Activated B cell treated with CpG ODN at 0.5 μM for 24 hours (primary cell): ENCODE measurements at regions not wholly inside any gene's neighbourhood (a gene's known extent, or its start where the extent isn't known, plus 50 kb on each side); places are given as distances from the start of the nearest gene placed in this dataset.

Experiments
- ATAC-seq: fragments of 200-7000 bp; cut with Tn5 transposase; one replicate; pipeline ENCODE4 v1.10.0; 2021; ENCODE audit warnings: low read depth, mild to moderate bottlenecking, moderate library complexity
- CTCF ChIA-PET: fragments of 350-600 bp; sonication (Branson Sonifier 250); formaldehyde crosslinking; loops from one replicate; lab custom pipeline; 2021; ENCODE audit warnings: antibody characterized with exemption; lab: Charles Lee
- POLR2A ChIA-PET: fragments of 350-600 bp; sonication (Branson Sonifier 250); formaldehyde crosslinking; loops from one replicate; lab custom pipeline; 2021; ENCODE audit warnings: antibody characterized with exemption; lab: Charles Lee
- DNase-seq: peaks from one replicate; pipeline ENCODE4 v3.0.0; 2022
- H3K27ac Mint-ChIP-seq: one replicate; pipeline ENCODE4 v1.8.0; 2020; ENCODE audit warnings: mixed read lengths
- H3K27me3 Mint-ChIP-seq: one replicate; pipeline ENCODE4 v1.8.0; 2021; ENCODE audit warnings: mixed read lengths
- H3K36me3 Mint-ChIP-seq: one replicate; pipeline ENCODE4 v1.8.0; 2021; ENCODE audit warnings: low read depth, mixed read lengths
- H3K4me1 Mint-ChIP-seq: one replicate; pipeline ENCODE4 v1.8.0; 2021; ENCODE audit warnings: mixed read lengths
- H3K4me3 Mint-ChIP-seq: one replicate; pipeline ENCODE4 v1.8.0; 2020; ENCODE audit warnings: mild to moderate bottlenecking, mixed read lengths
- H3K9me3 Mint-ChIP-seq: one replicate; pipeline ENCODE4 v1.8.0; 2020; ENCODE audit warnings: mixed read lengths
- intact Hi-C: fragments of 100-400 bp; cut with micrococcal nuclease; formaldehyde crosslinking; loops from one replicate; pipeline ENCODE4 v1.15.1; 2024
- TF ChIP-seq, protein P1 (sequence below): fragments of 200-600 bp; IDR thresholded peaks from one replicate; pipeline ENCODE4 v1.8.0; 2022; ENCODE audit warnings: antibody characterized with exemption, mild to moderate bottlenecking

DNA sequence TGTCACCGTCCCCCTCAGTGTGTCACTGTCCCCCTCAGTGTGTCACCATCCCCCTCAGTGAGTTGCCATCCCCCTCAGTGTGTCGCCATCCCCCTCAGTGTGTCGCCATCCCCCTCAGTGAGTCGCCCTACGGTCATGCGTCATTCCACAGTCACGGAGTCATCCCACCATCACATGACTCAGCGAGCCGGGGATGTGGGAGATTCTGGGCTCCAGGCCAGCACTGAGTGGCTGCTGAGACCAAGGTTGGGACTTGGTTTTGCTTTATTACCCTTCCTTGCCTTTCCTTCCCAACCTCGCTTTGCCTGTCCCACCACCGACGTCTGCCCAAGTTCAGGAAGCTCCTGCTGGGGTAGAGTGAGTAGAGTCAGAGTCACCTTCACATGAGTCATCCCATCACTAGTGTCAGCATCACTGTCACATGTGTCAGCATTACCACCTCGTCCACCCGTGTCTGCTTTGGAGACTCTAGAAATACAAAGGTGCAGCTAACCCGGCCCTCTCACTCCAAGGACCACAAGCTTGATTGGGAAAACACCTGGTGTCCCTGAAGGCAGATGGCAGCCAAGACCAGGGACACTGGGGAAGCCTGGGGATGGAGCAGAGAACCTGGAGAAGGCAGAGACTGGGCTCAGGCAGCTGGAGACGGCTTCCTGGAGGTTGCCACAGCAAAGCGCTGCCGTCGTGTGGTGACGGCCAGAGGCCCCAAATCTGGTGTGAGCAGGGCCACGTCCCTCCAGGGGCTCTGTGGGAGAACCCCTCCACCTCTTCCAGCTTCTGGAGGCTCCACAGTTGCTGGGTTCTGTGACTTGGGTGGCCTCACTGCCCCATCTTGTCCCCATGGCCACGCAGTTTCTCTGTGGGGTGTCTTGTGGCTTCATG is 485.2 kb upstream of the SALL3 start:
- peaks cover 8% of the 10 kb centered on the region for H3K9me3 Mint-ChIP-seq
- ChIA-PET POLR2A (no interaction called here), CTCF (no interaction called here)
- no peak for DNase-seq
- H3K27me3 Mint-ChIP-seq = no peaks in the 10 kb centered on the region
- no peak for ATAC-seq
- H3K4me1 Mint-ChIP-seq = no peaks in the 10 kb centered on the region
- no peaks in the 10 kb centered on the region for H3K36me3 Mint-ChIP-seq
- no peak overlapping the region for H3K4me3 Mint-ChIP-seq
- no peak overlapping the region for H3K27ac Mint-ChIP-seq
- intact Hi-C loops = no loop called here
- TF ChIP-seq, protein P1, sequence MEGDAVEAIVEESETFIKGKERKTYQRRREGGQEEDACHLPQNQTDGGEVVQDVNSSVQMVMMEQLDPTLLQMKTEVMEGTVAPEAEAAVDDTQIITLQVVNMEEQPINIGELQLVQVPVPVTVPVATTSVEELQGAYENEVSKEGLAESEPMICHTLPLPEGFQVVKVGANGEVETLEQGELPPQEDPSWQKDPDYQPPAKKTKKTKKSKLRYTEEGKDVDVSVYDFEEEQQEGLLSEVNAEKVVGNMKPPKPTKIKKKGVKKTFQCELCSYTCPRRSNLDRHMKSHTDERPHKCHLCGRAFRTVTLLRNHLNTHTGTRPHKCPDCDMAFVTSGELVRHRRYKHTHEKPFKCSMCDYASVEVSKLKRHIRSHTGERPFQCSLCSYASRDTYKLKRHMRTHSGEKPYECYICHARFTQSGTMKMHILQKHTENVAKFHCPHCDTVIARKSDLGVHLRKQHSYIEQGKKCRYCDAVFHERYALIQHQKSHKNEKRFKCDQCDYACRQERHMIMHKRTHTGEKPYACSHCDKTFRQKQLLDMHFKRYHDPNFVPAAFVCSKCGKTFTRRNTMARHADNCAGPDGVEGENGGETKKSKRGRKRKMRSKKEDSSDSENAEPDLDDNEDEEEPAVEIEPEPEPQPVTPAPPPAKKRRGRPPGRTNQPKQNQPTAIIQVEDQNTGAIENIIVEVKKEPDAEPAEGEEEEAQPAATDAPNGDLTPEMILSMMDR = no peak

GRCh38 chr18:78495550-78495949 is 484.1 kb upstream of the SALL3 start:
- Mint-ChIP-seq H3K9me3 (peaks cover 8% of the 10 kb centered on the region), H3K27ac (no peak overlapping the region), H3K4me1 (no peaks in the 10 kb centered on the region), H3K4me3 (no peak overlapping the region), H3K36me3 (no peaks in the 10 kb centered on the region), H3K27me3 (no peaks in the 10 kb centered on the region)
- DNase-seq = no peak
- intact Hi-C loops = no loop called here
- no peak for ATAC-seq
- POLR2A ChIA-PET = no interaction called here
- TF ChIP-seq, protein P1 = no peak
- CTCF ChIA-PET = no interaction called here

DNA sequence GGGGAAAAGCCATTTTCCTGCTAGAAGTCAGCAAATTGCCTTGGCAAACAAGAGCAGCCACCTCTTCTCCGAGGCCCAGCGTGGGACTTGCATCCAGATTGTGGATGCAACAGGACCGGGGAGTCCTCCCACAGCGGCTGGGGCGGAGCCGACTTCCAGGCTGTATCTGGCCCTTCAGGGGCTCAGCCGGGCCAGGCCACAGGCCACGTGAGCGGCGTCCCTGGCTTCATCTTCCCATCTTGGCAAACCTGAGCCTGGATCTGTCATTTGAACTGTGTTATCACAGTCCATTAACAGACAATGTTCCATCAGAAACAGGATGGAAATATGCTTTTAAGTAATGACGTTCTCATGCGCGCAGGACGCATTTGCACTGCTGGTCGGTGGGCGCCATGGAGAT is 483.5 kb upstream of the SALL3 start:
- no peak for ATAC-seq
- POLR2A ChIA-PET = no interaction called here
- H3K4me1 Mint-ChIP-seq = no peaks in the 10 kb centered on the region
- intact Hi-C loops = no loop called here
- TF ChIP-seq, protein P1 = no peak
- peaks cover 6% of the 10 kb centered on the region for H3K9me3 Mint-ChIP-seq
- no peaks in the 10 kb centered on the region for H3K36me3 Mint-ChIP-seq
- H3K27me3 Mint-ChIP-seq = no peaks in the 10 kb centered on the region
- CTCF ChIA-PET = no interaction called here
- no peak overlapping the region for H3K27ac Mint-ChIP-seq
- DNase-seq = no peak
- no peak overlapping the region for H3K4me3 Mint-ChIP-seq

DNA sequence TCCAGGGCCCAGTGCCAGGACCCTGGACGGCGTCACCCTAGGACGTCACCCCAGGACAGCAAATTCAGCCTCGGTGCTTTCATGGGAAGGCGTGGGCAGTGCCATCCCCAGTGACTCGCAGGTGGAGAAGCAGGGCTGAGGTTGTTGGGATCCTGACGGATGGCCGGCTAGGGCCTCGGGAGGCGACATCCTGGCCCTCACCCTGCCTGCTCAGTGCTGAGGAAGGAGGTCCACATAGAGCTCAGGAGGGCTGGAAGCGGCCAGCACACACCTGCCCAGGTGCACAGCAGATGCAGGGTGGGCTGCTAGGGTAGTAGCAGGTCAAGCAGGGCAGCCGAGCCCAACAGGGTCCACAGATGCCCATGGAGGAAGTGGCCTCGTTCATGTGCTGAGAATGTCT is 482.0 kb upstream of the SALL3 start:
- DNase-seq (no peak), ATAC-seq (no peak)
- Mint-ChIP-seq H3K9me3 (peaks cover 4% of the 10 kb centered on the region), H3K27me3 (no peaks in the 10 kb centered on the region), H3K4me1 (no peaks in the 10 kb centered on the region), H3K27ac (no peak overlapping the region), H3K4me3 (no peak overlapping the region), H3K36me3 (no peaks in the 10 kb centered on the region)
- ChIA-PET CTCF (no interaction called here), POLR2A (no interaction called here)
- intact Hi-C loops = no loop called here
- TF ChIP-seq, protein P1 = no peak

DNA sequence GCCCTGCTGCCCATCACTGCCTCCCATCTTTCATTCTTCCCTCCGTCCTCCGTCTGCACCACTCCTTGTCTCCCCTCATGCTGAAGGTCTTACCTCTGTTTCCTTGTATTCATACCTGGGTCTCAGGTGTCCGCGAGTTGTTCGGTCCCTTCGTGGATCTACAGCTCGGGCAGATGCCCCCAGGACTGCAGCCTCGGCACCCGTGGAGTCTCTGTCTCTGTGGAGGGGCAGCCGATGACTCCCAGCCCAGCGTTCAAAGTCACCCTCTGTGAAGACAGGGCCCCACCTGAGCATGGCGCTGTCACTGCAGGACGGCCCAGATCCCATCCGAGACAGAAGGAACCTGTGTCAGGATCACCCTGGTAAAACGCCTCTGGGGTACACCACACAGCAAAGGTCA is 480.0 kb upstream of the SALL3 start:
- no peak for DNase-seq

More for the DNA sequence above, 480.0 kb upstream of the SALL3 start:
- H3K36me3 Mint-ChIP-seq = no peaks in the 10 kb centered on the region
- peaks cover 2% of the 10 kb centered on the region for H3K9me3 Mint-ChIP-seq
- POLR2A ChIA-PET = no interaction called here
- no peaks in the 10 kb centered on the region for H3K4me1 Mint-ChIP-seq
- H3K27me3 Mint-ChIP-seq = no peaks in the 10 kb centered on the region
- CTCF ChIA-PET = no interaction called here
- no peak for ATAC-seq
- intact Hi-C loops = no loop called here
- H3K4me3 Mint-ChIP-seq = no peak overlapping the region
- TF ChIP-seq, protein P1 = no peak
- no peak overlapping the region for H3K27ac Mint-ChIP-seq
